ENCODE measurements at regions not wholly inside any gene's neighbourhood (a gene's known extent, or its start where the extent isn't known, plus 50 kb on each side); places are given as distances from the start of the nearest gene placed in this dataset.

DNA sequence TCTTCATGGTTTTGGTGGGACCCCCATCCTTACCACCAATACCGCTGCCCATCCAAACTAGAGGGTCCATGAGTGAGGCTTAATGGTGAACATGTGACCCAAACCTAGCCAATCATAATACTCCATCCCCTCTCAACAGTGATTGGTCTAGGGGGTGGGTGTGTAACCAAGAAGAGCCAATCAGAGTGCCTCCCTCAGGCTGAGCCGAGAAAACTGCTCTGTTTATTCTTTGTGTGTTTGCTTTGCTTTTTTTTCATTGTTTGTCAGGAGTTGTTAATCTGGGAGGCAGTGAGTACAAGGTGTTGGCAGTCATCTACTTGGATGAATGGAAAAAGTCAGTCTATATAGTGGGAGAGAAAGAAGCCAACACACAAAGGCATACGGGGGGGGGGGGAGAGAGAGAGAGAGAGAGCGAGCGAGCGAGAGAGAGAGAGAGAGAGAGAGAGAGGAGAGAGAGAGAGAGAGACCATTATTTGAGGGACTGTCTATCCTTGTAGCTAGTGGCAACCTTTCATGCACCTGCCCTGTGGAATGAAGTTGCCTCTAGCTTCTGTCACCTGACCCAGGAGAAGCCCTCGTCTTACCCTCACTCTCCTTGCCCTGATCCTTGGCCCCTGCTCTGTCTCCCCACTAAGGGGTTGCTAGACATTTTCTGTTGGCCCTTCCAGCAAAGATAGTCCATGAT is 441.7 kb downstream of the TYW1 start:
- Histone ChIP-seq H3K27me3 (replicated peaks in 1 of 2; ENCODE audit: control insufficient read depth in 2 of 2, extremely low read depth in 1 of 2, insufficient read depth in 2 of 2, low read length in 1 of 2) (peaks cover 0 to 3% of the 10 kb centered on the region in 2 experiments), H3K36me3 (ENCODE audit: control insufficient read depth in 2 of 2, extremely low read depth in 1 of 2, insufficient read depth in 1 of 2, low read length in 1 of 2) (no peaks in the 10 kb centered on the region), H3K27ac (ENCODE audit: low read length) (no peak overlapping the region), H3K9me3 (no peaks in the 10 kb centered on the region), H3K4me3 (ENCODE audit: control insufficient read depth in 1 of 2, extremely low read depth in 1 of 2, low read length in 1 of 2) (no peak overlapping the region), H3K4me1 (ENCODE audit: control insufficient read depth in 1 of 2, extremely low read depth in 1 of 2, insufficient read depth in 2 of 2, low read length in 2 of 2) (no peaks in the 10 kb centered on the region)
- H3K36me3 Mint-ChIP-seq, result no peaks in the 10 kb centered on the region
- no peak overlapping the region for H3K27ac Mint-ChIP-seq
- no peak for DNase-seq
- no peak for ATAC-seq (replicated peaks in 1 of 4)
- POLR2A ChIA-PET, result no interaction called here
- no peaks in the 10 kb centered on the region for H3K27me3 Mint-ChIP-seq
- CTCF ChIA-PET, result no interaction called here
- H3K4me3 Mint-ChIP-seq, result no peak overlapping the region
- 59% methylated on average over 3 of the region's 7 CpGs for WGBS (ENCODE audit: insufficient coverage)
- H3K4me1 Mint-ChIP-seq, result no peaks in the 10 kb centered on the region
- H3K9me3 Mint-ChIP-seq, result peaks cover 3 to 9% (median 4%) of the 10 kb centered on the region in 3 donors

- ChIA-PET POLR2A (no interaction called here), CTCF (no interaction called here)
- Mint-ChIP-seq H3K27ac (no peak overlapping the region), H3K27me3 (no peaks in the 10 kb centered on the region), H3K4me1 (no peaks in the 10 kb centered on the region), H3K4me3 (no peak overlapping the region), H3K9me3 (peaks cover 0 to 4% (median 3%) of the 10 kb centered on the region in 3 donors), H3K36me3 (no peaks in the 10 kb centered on the region)
- peaks cover 0 to 3% of the 10 kb centered on the region in 2 experiments for H3K27me3 ChIP-seq (replicated peaks in 1 of 2; ENCODE audit: control insufficient read depth in 2 of 2, extremely low read depth in 1 of 2, insufficient read depth in 2 of 2, low read length in 1 of 2)
- no peaks in the 10 kb centered on the region for H3K9me3 ChIP-seq
- no peak overlapping the region for H3K4me3 ChIP-seq (ENCODE audit: control insufficient read depth in 1 of 2, extremely low read depth in 1 of 2, low read length in 1 of 2)
- WGBS (ENCODE audit: insufficient coverage), result 64% methylated on average over 6 of the region's 13 CpGs
- H3K36me3 ChIP-seq (ENCODE audit: control insufficient read depth in 2 of 2, extremely low read depth in 1 of 2, insufficient read depth in 1 of 2, low read length in 1 of 2), result no peaks in the 10 kb centered on the region
- ATAC-seq (replicated peaks in 1 of 4) (no peak), DNase-seq (no peak)
- no peaks in the 10 kb centered on the region for H3K4me1 ChIP-seq (ENCODE audit: control insufficient read depth in 1 of 2, extremely low read depth in 1 of 2, insufficient read depth in 2 of 2, low read length in 2 of 2)
- H3K27ac ChIP-seq (ENCODE audit: low read length), result no peak overlapping the region
Observed at GRCh38 chr7:67438913-67439505, 442.4 kb downstream of the TYW1 start.

DNA sequence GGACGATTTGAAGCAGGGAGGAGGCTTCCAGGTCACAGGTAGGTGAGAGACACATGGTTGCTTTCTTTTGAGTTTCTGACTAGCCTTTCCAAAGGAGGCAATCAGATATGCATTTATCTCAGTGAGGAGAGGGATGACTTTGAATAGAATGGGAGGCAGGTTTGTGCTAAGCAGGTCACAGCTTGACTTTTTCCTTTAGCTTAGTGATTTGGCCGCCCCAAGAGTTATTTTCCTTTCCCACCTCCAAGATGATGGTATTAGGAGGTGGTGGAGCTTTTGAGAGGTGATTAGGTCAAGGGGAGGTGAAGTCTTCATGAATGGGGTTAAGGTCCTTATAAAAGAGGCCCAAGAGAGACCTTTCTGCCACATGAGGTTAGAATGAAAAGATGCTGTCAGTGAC is 443.7 kb downstream of the TYW1 start:
- H3K36me3 Mint-ChIP-seq, result no peaks in the 10 kb centered on the region
- POLR2A ChIA-PET, result no interaction called here
- 43% methylated on average over 1 of the region's 2 CpGs for WGBS (ENCODE audit: insufficient coverage)
- no peaks in the 10 kb centered on the region for H3K27me3 Mint-ChIP-seq
- peaks cover 0 to 3% of the 10 kb centered on the region in 2 experiments for H3K27me3 ChIP-seq (replicated peaks in 1 of 2; ENCODE audit: control insufficient read depth in 2 of 2, extremely low read depth in 1 of 2, insufficient read depth in 2 of 2, low read length in 1 of 2)
- no peaks in the 10 kb centered on the region for H3K9me3 ChIP-seq
- H3K9me3 Mint-ChIP-seq, result peaks cover 0 to 6% (median 3%) of the 10 kb centered on the region in 3 donors
- H3K4me3 Mint-ChIP-seq, result no peak overlapping the region
- no peak for DNase-seq
- H3K4me1 Mint-ChIP-seq, result no peaks in the 10 kb centered on the region
- no peaks in the 10 kb centered on the region for H3K36me3 ChIP-seq (ENCODE audit: control insufficient read depth in 2 of 2, extremely low read depth in 1 of 2, insufficient read depth in 1 of 2, low read length in 1 of 2)
- H3K27ac Mint-ChIP-seq, result no peak overlapping the region
- H3K4me1 ChIP-seq (ENCODE audit: control insufficient read depth in 1 of 2, extremely low read depth in 1 of 2, insufficient read depth in 2 of 2, low read length in 2 of 2), result no peaks in the 10 kb centered on the region
- CTCF ChIA-PET, result no interaction called here
- H3K4me3 ChIP-seq (ENCODE audit: control insufficient read depth in 1 of 2, extremely low read depth in 1 of 2, low read length in 1 of 2), result no peak overlapping the region
- no peak for ATAC-seq (replicated peaks in 1 of 4)
- H3K27ac ChIP-seq (ENCODE audit: low read length), result no peak overlapping the region

- no peaks in the 10 kb centered on the region for H3K27me3 ChIP-seq (replicated peaks in 1 of 2; ENCODE audit: control insufficient read depth in 2 of 2, extremely low read depth in 1 of 2, insufficient read depth in 2 of 2, low read length in 1 of 2)
- Mint-ChIP-seq H3K27me3 (peaks cover 0 to 3% of the 10 kb centered on the region in 2 donors), H3K4me1 (no peaks in the 10 kb centered on the region), H3K4me3 (no peak overlapping the region), H3K36me3 (no peaks in the 10 kb centered on the region), H3K9me3 (peaks cover 3 to 9% (median 7%) of the 10 kb centered on the region in 3 donors), H3K27ac (no peak overlapping the region)
- no peak overlapping the region for H3K4me3 ChIP-seq (ENCODE audit: control insufficient read depth in 1 of 2, extremely low read depth in 1 of 2, low read length in 1 of 2)
- POLR2A ChIA-PET, result no interaction called here
- H3K27ac ChIP-seq (ENCODE audit: low read length), result no peak overlapping the region
- H3K4me1 ChIP-seq (ENCODE audit: control insufficient read depth in 1 of 2, extremely low read depth in 1 of 2, insufficient read depth in 2 of 2, low read length in 2 of 2), result no peaks in the 10 kb centered on the region
- H3K36me3 ChIP-seq (ENCODE audit: control insufficient read depth in 2 of 2, extremely low read depth in 1 of 2, insufficient read depth in 1 of 2, low read length in 1 of 2), result no peaks in the 10 kb centered on the region
- CTCF ChIA-PET, result no interaction called here
- DNase-seq, result no peak
- WGBS (ENCODE audit: insufficient coverage), result no CpG with 5 or more reads among the region's 4 CpGs
- H3K9me3 ChIP-seq, result no peaks in the 10 kb centered on the region
- no peak for ATAC-seq (replicated peaks in 1 of 4)
Observed at GRCh38 chr7:67445728-67446127, 449.1 kb downstream of the TYW1 start.

DNA sequence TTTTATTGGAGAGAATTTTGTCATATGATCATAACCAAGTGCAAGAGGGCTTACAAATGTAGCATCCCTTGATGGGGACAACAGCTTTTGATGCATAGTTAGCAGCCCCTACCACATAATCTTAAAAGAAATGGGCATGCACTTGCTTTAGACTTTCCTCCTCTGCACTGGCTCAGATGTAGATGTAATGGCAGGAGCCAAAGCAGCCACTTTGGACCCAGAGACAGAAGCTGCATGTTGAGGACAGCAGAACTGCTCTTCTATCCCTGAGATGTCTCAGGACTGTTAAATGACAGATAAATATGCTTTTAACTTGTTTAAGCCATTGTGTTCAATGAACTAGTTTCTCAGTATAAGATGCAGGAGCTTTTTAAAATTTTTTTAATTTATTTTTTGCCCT is 450.7 kb downstream of the TYW1 start:
- CTCF ChIA-PET, result interaction anchor here in 1 of 2 donors (0.6 kb wide), 1 partner anchor 1865 kb away, joined by 3 read pairs; no protein-coding TSS in a partner anchor
- POLR2A ChIA-PET, result no interaction called here
- peaks cover 0 to 8% of the 10 kb centered on the region in 2 donors for H3K27me3 Mint-ChIP-seq
- H3K36me3 Mint-ChIP-seq, result no peaks in the 10 kb centered on the region
- ATAC-seq (replicated peaks in 1 of 4) (no peak), DNase-seq (no peak)
- no peaks in the 10 kb centered on the region for H3K36me3 ChIP-seq (ENCODE audit: control insufficient read depth in 2 of 2, extremely low read depth in 1 of 2, insufficient read depth in 1 of 2, low read length in 1 of 2)
- H3K27ac ChIP-seq (ENCODE audit: low read length), result no peak overlapping the region
- H3K4me3 Mint-ChIP-seq, result no peak overlapping the region
- H3K4me3 ChIP-seq (ENCODE audit: control insufficient read depth in 1 of 2, extremely low read depth in 1 of 2, low read length in 1 of 2), result no peak overlapping the region
- no peaks in the 10 kb centered on the region for H3K27me3 ChIP-seq (replicated peaks in 1 of 2; ENCODE audit: control insufficient read depth in 2 of 2, extremely low read depth in 1 of 2, insufficient read depth in 2 of 2, low read length in 1 of 2)
- no peaks in the 10 kb centered on the region for H3K9me3 ChIP-seq
- no peaks in the 10 kb centered on the region for H3K4me1 ChIP-seq (ENCODE audit: control insufficient read depth in 1 of 2, extremely low read depth in 1 of 2, insufficient read depth in 2 of 2, low read length in 2 of 2)
- no peak overlapping the region for H3K27ac Mint-ChIP-seq
- peaks cover 9 to 15% (median 9%) of the 10 kb centered on the region in 3 donors for H3K9me3 Mint-ChIP-seq
- no peaks in the 10 kb centered on the region for H3K4me1 Mint-ChIP-seq

- WGBS (ENCODE audit: insufficient coverage), result no CpG with 5 or more reads among the region's 1 CpG
- peaks cover 9 to 15% (median 15%) of the 10 kb centered on the region in 3 donors for H3K9me3 Mint-ChIP-seq
- Histone ChIP-seq H3K4me3 (ENCODE audit: control insufficient read depth in 1 of 2, extremely low read depth in 1 of 2, low read length in 1 of 2) (no peak overlapping the region), H3K4me1 (ENCODE audit: control insufficient read depth in 1 of 2, extremely low read depth in 1 of 2, insufficient read depth in 2 of 2, low read length in 2 of 2) (no peaks in the 10 kb centered on the region), H3K27me3 (replicated peaks in 1 of 2; ENCODE audit: control insufficient read depth in 2 of 2, extremely low read depth in 1 of 2, insufficient read depth in 2 of 2, low read length in 1 of 2) (no peaks in the 10 kb centered on the region), H3K9me3 (no peaks in the 10 kb centered on the region), H3K36me3 (ENCODE audit: control insufficient read depth in 2 of 2, extremely low read depth in 1 of 2, insufficient read depth in 1 of 2, low read length in 1 of 2) (no peaks in the 10 kb centered on the region), H3K27ac (ENCODE audit: low read length) (no peak overlapping the region)
- no peaks in the 10 kb centered on the region for H3K36me3 Mint-ChIP-seq
- ATAC-seq (replicated peaks in 1 of 4), result no peak
- POLR2A ChIA-PET, result no interaction called here
- no peak overlapping the region for H3K27ac Mint-ChIP-seq
- no peak for DNase-seq
- H3K4me1 Mint-ChIP-seq, result no peaks in the 10 kb centered on the region
- peaks cover 0 to 8% of the 10 kb centered on the region in 2 donors for H3K27me3 Mint-ChIP-seq
- CTCF ChIA-PET, result no interaction called here
- H3K4me3 Mint-ChIP-seq, result no peak overlapping the region
Observed at GRCh38 chr7:67448271-67448670, 451.6 kb downstream of the TYW1 start.
